ENCODE measurements at regions not wholly inside any gene's neighbourhood (a gene's known extent, or its start where the extent isn't known, plus 50 kb on each side); places are given as distances from the start of the nearest gene placed in this dataset.

GRCh38 chr12:67772267-67773169 is 124.0 kb downstream of the DYRK2 start:
- TF ChIP-seq CTCF (IDR thresholded peaks at IDR 0.05), result no peak
- TF ChIP-seq EP300 (IDR thresholded peaks at IDR 0.05), result no peak

Data from esophagus muscularis mucosa (tissue), 3 donors.